ENCODE measurements at regions not wholly inside any gene's neighbourhood (a gene's known extent, or its start where the extent isn't known, plus 50 kb on each side); places are given as distances from the start of the nearest gene placed in this dataset.

DNA sequence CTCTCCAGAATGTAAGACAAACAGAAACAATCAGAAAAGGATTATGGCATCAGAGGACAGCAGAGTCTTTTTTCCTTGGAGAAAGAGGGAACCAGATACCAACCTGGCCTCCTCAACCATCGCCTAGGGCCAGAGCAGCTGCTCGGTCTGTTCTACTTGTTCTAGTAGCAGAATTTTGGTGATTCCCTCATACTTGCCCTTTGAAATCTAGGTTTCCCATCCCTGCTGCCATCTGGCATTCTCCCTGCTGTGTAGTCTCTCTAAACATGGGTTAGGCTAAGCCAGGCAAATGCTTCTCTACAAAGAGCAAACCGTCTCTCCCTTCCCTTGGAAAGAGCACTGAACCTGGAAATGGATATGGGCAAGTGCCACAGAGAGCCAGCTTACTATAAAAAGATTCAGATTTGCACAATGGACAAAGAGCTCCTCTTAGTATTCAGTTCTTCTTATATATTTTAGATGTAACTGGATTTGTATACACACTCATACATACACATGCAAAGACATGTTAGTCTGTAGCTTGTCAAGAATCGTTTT lies 208.6 kb upstream of the ST6GAL2 start:
- Histone ChIP-seq H3K4me3 (ENCODE audit: low read length) (no peak overlapping the region), H3K4me1 (ENCODE audit: low read length) (no peaks in the 10 kb centered on the region), H3K9me3 (ENCODE audit: insufficient read depth, low read length) (no peaks in the 10 kb centered on the region), H3K36me3 (replicated peaks; ENCODE audit: low read depth, low read length) (no peaks in the 10 kb centered on the region), H4K20me1 (ENCODE audit: insufficient read depth, low read length) (no peaks in the 10 kb centered on the region), H3K9ac (ENCODE audit: low read length) (no peak overlapping the region), H3K4me2 (ENCODE audit: low read length) (no peak overlapping the region), H3K27me3 (ENCODE audit: low read depth, low read length) (no peaks in the 10 kb centered on the region), H3K79me2 (ENCODE audit: low read length) (no peaks in the 10 kb centered on the region), H3K27ac (ENCODE audit: low read length) (no peak overlapping the region), H2AFZ (ENCODE audit: low read depth, low read length) (no peak overlapping the region)
- TF ChIP-seq CTCF (IDR thresholded peaks at IDR 0.05; ENCODE audit: low read depth, low read length) (no peak), EZH2phosphoT487 (IDR thresholded peaks at IDR 0.05; ENCODE audit: low read depth) (no peak)

DNA sequence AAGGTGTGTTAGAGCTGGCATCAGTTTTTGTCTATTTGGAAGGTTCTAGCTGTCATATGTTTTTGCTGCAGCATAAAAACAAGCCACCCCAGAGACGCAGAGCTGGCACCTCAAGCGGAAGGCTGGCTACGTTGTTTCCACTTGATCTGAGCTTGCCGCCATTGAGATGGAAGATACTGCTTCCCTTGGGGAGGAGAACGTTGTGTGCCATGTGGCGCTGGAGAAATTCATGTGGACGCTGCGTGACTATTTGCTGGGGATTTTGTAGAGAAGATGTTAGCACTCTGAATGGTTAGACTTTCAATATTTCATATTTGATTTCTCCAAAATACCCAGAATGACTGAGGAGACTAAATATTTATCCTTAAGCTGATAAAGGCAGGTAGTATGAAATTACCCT lies 216.2 kb upstream of the ST6GAL2 start:
- Histone ChIP-seq H3K9ac (ENCODE audit: low read length) (no peak overlapping the region), H3K4me1 (ENCODE audit: low read length) (no peaks in the 10 kb centered on the region), H3K4me2 (ENCODE audit: low read length) (no peak overlapping the region), H4K20me1 (ENCODE audit: insufficient read depth, low read length) (no peaks in the 10 kb centered on the region), H2AFZ (ENCODE audit: low read depth, low read length) (no peak overlapping the region), H3K36me3 (replicated peaks; ENCODE audit: low read depth, low read length) (no peaks in the 10 kb centered on the region), H3K79me2 (ENCODE audit: low read length) (no peaks in the 10 kb centered on the region), H3K27me3 (ENCODE audit: low read depth, low read length) (no peaks in the 10 kb centered on the region), H3K9me3 (ENCODE audit: insufficient read depth, low read length) (no peaks in the 10 kb centered on the region), H3K4me3 (ENCODE audit: low read length) (no peak overlapping the region), H3K27ac (ENCODE audit: low read length) (no peak overlapping the region)
- TF ChIP-seq CTCF (IDR thresholded peaks at IDR 0.05; ENCODE audit: low read depth, low read length) (no peak), EZH2phosphoT487 (IDR thresholded peaks at IDR 0.05; ENCODE audit: low read depth) (no peak)

- no peaks in the 10 kb centered on the region for H3K36me3 ChIP-seq (replicated peaks; ENCODE audit: low read depth, low read length)
- H3K4me1 ChIP-seq (ENCODE audit: low read length): no peaks in the 10 kb centered on the region
- H4K20me1 ChIP-seq (ENCODE audit: insufficient read depth, low read length): no peaks in the 10 kb centered on the region
- no peak overlapping the region for H3K9ac ChIP-seq (ENCODE audit: low read length)
- no peak overlapping the region for H3K4me2 ChIP-seq (ENCODE audit: low read length)
- no peaks in the 10 kb centered on the region for H3K27me3 ChIP-seq (ENCODE audit: low read depth, low read length)
- no peak overlapping the region for H2AFZ ChIP-seq (ENCODE audit: low read depth, low read length)
- no peak for TF ChIP-seq EZH2phosphoT487 (IDR thresholded peaks at IDR 0.05; ENCODE audit: low read depth)
- no peak for TF ChIP-seq CTCF (IDR thresholded peaks at IDR 0.05; ENCODE audit: low read depth, low read length)
- H3K79me2 ChIP-seq (ENCODE audit: low read length): no peaks in the 10 kb centered on the region
- no peaks in the 10 kb centered on the region for H3K9me3 ChIP-seq (ENCODE audit: insufficient read depth, low read length)
- no peak overlapping the region for H3K27ac ChIP-seq (ENCODE audit: low read length)
- H3K4me3 ChIP-seq (ENCODE audit: low read length): no peak overlapping the region
Observed at GRCh38 chr2:107107351-107107750, 221.4 kb upstream of the ST6GAL2 start.

- no peaks in the 10 kb centered on the region for H3K36me3 ChIP-seq (replicated peaks; ENCODE audit: low read depth, low read length)
- H3K27me3 ChIP-seq (ENCODE audit: low read depth, low read length): no peaks in the 10 kb centered on the region
- no peaks in the 10 kb centered on the region for H4K20me1 ChIP-seq (ENCODE audit: insufficient read depth, low read length)
- no peaks in the 10 kb centered on the region for H3K9me3 ChIP-seq (ENCODE audit: insufficient read depth, low read length)
- H3K4me2 ChIP-seq (ENCODE audit: low read length): no peak overlapping the region
- H2AFZ ChIP-seq (ENCODE audit: low read depth, low read length): no peak overlapping the region
- H3K79me2 ChIP-seq (ENCODE audit: low read length): no peaks in the 10 kb centered on the region
- no peak overlapping the region for H3K9ac ChIP-seq (ENCODE audit: low read length)
- H3K27ac ChIP-seq (ENCODE audit: low read length): no peak overlapping the region
- TF ChIP-seq CTCF (IDR thresholded peaks at IDR 0.05; ENCODE audit: low read depth, low read length) (no peak), EZH2phosphoT487 (IDR thresholded peaks at IDR 0.05; ENCODE audit: low read depth) (no peak)
- H3K4me1 ChIP-seq (ENCODE audit: low read length): no peaks in the 10 kb centered on the region
- H3K4me3 ChIP-seq (ENCODE audit: low read length): no peak overlapping the region
Observed at GRCh38 chr2:107108556-107108955, 222.6 kb upstream of the ST6GAL2 start.
